ENCODE measurements at regions not wholly inside any gene's neighbourhood (a gene's known extent, or its start where the extent isn't known, plus 50 kb on each side); places are given as distances from the start of the nearest gene placed in this dataset.
"Not testable (repeated sequence)": the region's sequence is repeated elsewhere in the genome, so short reads cannot be mapped to it uniquely, and the experiment has no call there.

GRCh38 chr4:114087596-114088230 lies 108.3 kb upstream of the ARSJ start:
- DNase-seq (ENCODE audit: low spot score): peak; percentile 65

DNA sequence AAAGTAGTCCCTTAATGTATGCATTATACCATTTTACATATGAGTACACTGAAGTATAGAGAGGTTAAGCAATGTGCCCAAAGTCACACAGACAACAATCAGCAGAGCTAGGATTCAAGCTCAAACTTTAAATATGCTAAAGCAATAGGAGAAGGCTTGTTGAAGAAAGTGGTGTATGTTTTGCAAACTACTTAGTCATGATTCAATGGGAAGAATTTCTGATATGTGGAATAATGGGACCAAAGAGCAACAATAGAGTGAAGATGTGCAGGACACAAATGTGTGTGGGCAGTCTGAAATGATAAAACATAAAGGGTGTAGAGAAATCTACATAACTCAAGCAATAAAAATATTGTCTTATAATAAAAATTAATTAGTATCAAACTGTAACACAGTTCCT lies 109.0 kb upstream of the ARSJ start:
- no peak for DNase-seq (ENCODE audit: low spot score)

GRCh38 chr4:114091546-114091945 lies 112.1 kb upstream of the ARSJ start:
- DNase-seq (ENCODE audit: low spot score): no peak

DNA sequence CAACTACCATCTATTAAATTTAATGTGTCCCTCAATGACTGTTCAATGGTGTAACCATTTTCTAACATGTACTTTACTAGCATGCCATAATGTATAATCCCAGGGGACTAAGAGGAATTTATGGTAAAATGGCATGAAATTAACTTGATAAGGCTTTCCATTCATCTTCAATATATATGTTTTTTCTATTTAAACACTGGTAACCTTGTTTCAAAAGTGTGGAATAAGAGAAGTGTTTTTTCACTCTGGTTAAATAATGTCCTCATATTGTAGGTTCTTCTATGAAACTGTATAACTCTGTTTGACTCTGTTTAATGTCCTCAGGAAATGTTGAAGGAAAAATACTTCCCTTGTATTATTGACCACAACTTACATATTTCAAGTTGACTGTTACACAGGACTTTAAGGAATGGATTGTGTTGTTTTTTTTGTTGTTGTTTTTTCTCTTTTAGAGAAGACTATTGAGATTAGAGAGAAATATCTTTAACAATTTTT lies 113.8 kb upstream of the ARSJ start:
- DNase-seq (ENCODE audit: low spot score): no peak

DNA sequence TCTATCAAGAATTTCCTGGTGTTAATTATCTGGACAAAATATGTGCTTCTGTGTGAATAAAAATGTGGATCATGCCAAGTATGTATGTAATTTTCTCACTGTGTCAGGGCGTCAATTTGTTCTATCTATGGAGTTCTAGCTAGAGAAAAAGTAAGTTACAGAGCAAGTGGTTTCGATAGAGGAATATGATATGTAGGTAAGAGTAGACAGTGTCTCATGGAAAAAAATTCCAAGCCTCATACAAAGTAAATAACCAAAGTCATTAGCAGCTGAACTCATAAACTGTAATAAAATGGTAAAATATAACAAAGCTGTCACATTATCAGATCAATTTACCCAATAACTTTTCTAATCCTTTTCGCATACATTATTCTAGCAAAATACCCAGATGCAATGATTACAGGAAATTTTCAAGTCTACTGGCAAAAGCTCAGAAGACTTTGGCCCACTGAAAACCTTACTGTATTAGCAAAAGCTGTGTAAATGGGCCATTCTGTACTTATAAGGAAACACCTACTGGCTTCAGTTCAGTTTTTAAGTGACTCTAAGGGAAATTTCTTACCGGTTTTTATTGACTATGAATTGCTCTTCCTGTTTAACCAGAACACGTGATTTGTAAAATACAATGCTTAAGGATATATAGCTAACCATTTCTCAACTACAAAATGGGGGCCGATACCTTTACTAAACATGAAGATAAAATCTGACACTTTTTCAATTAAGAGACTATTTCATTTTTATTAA lies 121.0 kb upstream of the ARSJ start:
- no peak for DNase-seq (ENCODE audit: low spot score)

- no peak for DNase-seq (ENCODE audit: low spot score)
These were observed 124.5 kb upstream of the ARSJ start for GRCh38 chr4:114103908-114104307.

- DNase-seq (ENCODE audit: low spot score): peak; percentile 76
These were observed 129.4 kb upstream of the ARSJ start for GRCh38 chr4:114108869-114109268.

DNA sequence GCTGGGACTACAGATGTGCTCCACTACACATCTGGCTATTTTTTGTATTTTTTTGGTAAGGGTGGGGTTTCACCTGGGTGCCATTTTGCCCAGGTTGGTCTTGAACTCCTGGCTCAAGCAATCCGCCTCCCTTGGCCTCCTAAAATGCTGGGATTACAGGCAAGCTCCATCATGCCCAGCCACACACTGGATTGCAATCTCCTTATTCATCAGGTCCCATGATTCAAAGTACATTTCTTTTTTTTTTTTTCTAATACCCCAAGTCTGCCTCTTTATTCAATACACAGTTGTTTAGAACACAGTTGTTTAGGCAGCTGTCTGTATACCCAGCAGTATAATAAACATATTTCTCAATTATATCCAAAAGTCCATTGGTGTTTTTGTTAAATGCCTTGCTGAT lies 130.3 kb upstream of the ARSJ start:
- no peak for DNase-seq (ENCODE audit: low spot score)

DNA sequence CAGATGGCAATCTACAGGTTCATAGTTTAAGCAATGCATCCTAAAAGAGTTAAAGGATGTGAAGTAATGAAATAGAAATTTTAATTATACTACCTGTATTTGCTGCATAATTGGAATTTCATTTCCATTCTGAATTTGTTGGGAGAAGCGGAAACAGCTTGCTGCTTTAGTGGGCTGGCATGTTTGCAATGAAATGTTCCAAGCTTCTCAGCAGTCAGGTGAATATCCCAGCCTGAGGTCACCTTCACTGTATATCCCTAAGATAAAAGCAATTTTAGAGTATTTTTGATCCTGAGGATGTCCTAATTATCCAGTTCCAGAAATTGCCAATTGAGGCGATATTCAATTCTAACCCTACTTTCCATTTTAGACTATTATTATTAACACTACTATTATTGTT lies 136.1 kb upstream of the ARSJ start:
- no peak for DNase-seq (ENCODE audit: low spot score)

DNA sequence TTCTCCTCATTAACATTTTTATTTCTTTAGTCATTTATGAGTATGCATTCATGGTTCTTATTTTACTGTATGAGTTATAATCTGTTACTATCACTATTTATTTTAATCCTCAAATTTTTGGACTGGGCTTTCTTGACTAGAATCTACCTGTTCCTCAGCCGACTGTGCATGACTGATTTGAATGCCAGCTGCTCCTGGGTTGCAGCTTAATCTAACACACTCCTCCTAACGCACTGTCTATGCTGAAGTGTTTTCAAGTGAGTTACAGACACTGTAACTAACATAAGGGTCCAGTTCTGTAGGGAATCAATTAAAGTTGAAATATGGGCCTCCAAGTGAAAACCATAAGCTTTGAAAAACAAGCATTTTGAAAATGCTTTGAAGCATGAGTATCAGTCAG lies 137.4 kb upstream of the ARSJ start:
- DNase-seq (ENCODE audit: low spot score): no peak

GRCh38 chr4:114121221-114121620 lies 141.8 kb upstream of the ARSJ start:
- DNase-seq (ENCODE audit: low spot score): no peak

DNA sequence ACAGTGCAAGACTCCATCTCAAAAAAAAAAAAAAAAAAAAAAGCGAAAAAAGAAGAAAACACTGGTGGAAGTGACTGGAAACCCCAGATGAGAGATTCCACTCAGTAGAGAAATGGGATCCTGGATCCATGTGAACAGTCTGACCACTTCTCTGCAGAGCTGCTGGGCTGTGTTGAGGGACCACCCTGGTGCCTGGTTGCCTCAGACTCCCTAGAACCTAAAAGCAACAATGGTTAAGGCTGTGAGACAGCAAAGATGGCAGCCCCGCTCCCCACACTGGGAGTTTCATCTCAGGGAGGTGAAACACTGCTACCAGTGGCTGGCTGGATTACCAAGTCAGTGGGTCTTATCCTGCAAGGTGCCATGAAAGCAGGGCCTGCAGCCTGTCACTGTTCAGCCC lies 152.8 kb upstream of the ARSJ start:
- DNase-seq (ENCODE audit: low spot score): no peak

GRCh38 chr4:114132830-114133229 lies 153.4 kb upstream of the ARSJ start:
- DNase-seq (ENCODE audit: low spot score): peak; percentile 5

- no peak for DNase-seq (ENCODE audit: low spot score)
These were observed 156.6 kb upstream of the ARSJ start for GRCh38 chr4:114136069-114136468.

GRCh38 chr4:114137984-114138383 lies 158.5 kb upstream of the ARSJ start:
- DNase-seq (ENCODE audit: low spot score): no peak

DNA sequence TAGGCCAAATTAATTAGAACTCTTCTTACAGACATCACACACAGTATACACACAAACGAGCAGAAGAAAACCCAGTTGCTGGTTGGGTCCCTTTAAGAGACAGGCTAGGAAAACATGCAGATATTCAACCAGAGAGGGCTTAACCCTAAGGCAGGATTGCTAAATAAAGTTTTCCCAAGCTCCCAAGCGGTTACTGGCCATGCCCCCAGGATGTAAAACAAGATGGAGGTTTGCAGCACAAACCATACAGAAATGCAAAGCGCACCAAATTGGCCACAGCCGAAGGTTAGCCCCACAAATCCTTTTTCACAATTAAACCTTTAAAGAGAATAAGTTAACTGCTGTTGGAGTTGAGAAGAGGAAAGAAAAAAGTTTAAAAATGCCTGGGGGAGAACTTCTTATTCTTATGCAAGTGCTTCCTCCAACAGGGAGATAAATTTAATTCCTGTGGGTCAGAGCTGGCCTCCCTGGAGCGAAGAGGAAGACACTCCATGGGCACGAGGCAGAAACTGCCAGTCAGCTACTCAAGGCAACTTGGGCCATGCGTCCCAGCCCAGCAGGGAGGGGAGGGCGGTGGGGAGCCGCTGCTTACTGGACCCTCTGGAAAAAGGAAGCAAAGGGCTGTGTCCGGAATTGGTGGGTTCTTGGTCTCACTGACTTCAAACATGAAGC lies 167.6 kb upstream of the ARSJ start:
- no peak for DNase-seq (ENCODE audit: low spot score)

GRCh38 chr4:114147619-114148208 lies 168.3 kb upstream of the ARSJ start:
- not testable (repeated sequence) for DNase-seq (ENCODE audit: low spot score)

- not testable (repeated sequence) for DNase-seq (ENCODE audit: low spot score)
These were observed 169.1 kb upstream of the ARSJ start for GRCh38 chr4:114148372-114149070.

DNA sequence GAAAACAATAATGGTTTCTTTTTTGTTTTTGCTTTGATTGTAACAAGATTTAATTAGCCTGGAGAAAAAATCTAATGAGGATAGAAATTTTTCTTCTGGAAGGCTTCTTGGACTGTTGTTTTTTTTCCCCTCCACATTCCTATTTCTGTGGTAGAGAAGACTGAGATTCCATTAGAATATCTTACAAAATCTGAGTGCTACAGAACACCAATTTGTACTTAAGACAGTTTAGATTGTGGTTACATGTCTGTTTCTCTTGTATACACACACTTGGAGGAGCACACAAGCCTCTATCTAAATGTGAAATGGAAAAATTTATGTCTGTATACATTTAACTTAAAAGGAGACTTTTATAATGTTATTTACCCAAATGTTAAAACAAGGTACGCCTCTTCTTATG lies 176.9 kb upstream of the ARSJ start:
- no peak for DNase-seq (ENCODE audit: low spot score)

GRCh38 chr4:114161809-114162208 lies 182.4 kb upstream of the ARSJ start:
- no peak for DNase-seq (ENCODE audit: low spot score)

DNA sequence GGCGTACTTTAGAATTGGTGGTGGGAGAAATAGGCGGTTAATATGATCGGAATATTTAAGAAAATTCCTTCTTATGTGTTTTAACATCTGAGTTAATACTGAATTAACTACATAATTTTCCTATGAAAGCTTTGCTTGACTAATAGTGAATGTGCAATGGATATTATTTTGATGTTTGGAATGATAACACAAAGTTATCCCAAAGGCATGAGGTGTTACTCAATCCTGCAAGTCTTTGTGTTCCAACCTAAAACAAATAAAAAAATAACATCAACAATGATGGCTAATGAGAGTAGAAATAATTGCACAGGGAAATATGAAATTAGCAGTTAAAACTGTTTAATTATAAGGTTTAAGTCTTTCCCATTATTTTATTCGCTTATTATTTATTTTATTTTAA lies 183.6 kb upstream of the ARSJ start:
- DNase-seq (ENCODE audit: low spot score): no peak

DNA sequence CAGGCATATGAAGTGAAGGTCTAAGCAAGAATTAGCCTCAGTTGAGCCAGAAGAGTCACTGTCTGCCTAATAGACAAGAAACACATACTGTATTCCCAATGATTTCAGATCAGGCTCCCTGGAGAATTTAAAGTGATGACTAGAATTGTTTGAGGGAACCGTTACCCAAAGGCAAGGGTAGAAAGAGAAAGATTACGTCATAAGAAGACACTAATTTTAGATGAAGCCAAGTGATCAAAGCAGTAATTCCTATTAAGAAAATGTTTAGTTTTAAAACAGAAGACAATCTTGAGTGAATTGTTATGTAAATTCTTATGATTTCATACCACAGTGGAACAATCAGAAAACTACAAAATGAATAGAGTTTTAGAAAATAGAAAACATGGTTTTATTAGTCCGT lies 194.5 kb upstream of the ARSJ start:
- DNase-seq (ENCODE audit: low spot score): no peak
